LNCaP clone FGC (cell line): ENCODE measurements at regions not wholly inside any gene's neighbourhood (a gene's known extent, or its start where the extent isn't known, plus 50 kb on each side); places are given as distances from the start of the nearest gene placed in this dataset.

Experiments used
- DNase-seq: peaks from one replicate; pipeline ENCODE4 v3.0.0-alpha.2; 2011; ENCODE audit warnings: low read depth
- H3K4me3 ChIP-seq: 2 replicates; pipeline ENCODE4 v1.5.1; 2011; ENCODE audit warnings: mild to moderate bottlenecking, low read depth, low read length, control low read depth
- TF ChIP-seq, protein P1 (sequence below): IDR thresholded peaks from 2 replicates; pipeline ENCODE4 v1.5.1; 2012; ENCODE audit warnings: mild to moderate bottlenecking; ENCODE audit not compliant: control insufficient read depth, insufficient read depth; ENCODE audit errors: extremely low read depth

GRCh38 chr4:84166486-84166885 is 332.6 kb downstream of the NKX6-1 start:
- TF ChIP-seq, protein P1, sequence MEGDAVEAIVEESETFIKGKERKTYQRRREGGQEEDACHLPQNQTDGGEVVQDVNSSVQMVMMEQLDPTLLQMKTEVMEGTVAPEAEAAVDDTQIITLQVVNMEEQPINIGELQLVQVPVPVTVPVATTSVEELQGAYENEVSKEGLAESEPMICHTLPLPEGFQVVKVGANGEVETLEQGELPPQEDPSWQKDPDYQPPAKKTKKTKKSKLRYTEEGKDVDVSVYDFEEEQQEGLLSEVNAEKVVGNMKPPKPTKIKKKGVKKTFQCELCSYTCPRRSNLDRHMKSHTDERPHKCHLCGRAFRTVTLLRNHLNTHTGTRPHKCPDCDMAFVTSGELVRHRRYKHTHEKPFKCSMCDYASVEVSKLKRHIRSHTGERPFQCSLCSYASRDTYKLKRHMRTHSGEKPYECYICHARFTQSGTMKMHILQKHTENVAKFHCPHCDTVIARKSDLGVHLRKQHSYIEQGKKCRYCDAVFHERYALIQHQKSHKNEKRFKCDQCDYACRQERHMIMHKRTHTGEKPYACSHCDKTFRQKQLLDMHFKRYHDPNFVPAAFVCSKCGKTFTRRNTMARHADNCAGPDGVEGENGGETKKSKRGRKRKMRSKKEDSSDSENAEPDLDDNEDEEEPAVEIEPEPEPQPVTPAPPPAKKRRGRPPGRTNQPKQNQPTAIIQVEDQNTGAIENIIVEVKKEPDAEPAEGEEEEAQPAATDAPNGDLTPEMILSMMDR: no peak
- H3K4me3 ChIP-seq: no peak overlapping the region
- no peak for DNase-seq

- no peak overlapping the region for H3K4me3 ChIP-seq
- DNase-seq: no peak
- TF ChIP-seq, protein P1: no peak
These were observed 334.9 kb downstream of the NKX6-1 start for GRCh38 chr4:84164201-84164600.

DNA sequence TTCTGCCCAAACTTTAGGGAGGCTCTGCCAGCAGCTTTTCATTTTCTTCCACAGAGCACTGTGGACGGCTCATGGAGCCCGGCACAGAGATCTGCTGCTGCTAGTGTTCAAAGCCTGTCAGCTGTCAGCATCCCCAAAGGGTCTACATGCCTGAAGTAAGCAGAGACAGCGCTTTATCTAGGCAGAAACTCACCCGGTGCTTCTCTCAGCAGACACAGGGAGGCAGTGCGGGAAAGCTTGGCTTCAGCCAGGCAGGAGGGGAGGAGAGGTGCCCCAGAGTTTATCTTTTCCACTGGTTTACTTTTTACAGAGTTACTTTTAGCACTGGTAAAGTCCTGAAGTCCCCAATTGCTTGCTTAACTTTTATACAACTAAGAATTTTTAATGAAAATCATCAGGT is 339.3 kb downstream of the NKX6-1 start:
- peak; percentile 4 for DNase-seq

GRCh38 chr4:84158670-84159069 is 340.4 kb downstream of the NKX6-1 start:
- DNase-seq: no peak
- H3K4me3 ChIP-seq: no peak overlapping the region
- TF ChIP-seq, protein P1: no peak

More for the DNA sequence above, 339.3 kb downstream of the NKX6-1 start:
- H3K4me3 ChIP-seq: no peak overlapping the region
- TF ChIP-seq, protein P1: peak; percentile 71

- TF ChIP-seq, protein P1: peak; percentile 74
- DNase-seq: peak; percentile 48
- H3K4me3 ChIP-seq: no peak overlapping the region
These were observed 347.5 kb downstream of the NKX6-1 start for GRCh38 chr4:84151574-84151973.

GRCh38 chr4:84150177-84150576 is 348.9 kb downstream of the NKX6-1 start:
- DNase-seq: no peak
- H3K4me3 ChIP-seq: no peak overlapping the region
- TF ChIP-seq, protein P1: no peak

DNA sequence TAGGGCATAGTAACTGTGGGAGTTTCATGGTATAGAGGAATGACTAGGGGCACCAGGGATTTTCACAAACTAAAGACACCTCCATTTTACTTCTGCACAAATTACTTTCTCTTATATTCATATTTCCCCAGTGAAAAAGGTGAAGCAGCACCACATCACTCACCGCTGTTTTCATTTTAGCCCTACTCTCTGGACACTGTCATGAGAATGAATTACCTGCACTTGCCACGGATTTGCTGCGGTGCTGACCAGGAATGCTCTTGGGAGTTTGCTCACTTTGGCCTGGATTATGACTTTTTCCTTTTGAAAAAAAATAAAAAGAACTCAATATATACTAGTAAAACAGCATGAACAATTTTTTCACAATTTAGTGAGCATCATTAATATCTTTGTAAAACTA is 351.3 kb downstream of the NKX6-1 start:
- TF ChIP-seq, protein P1: no peak
- DNase-seq: no peak
- no peak overlapping the region for H3K4me3 ChIP-seq
